ENCODE measurements at regions not wholly inside any gene's neighbourhood (a gene's known extent, or its start where the extent isn't known, plus 50 kb on each side); places are given as distances from the start of the nearest gene placed in this dataset.

- TF ChIP-seq, protein P1, sequence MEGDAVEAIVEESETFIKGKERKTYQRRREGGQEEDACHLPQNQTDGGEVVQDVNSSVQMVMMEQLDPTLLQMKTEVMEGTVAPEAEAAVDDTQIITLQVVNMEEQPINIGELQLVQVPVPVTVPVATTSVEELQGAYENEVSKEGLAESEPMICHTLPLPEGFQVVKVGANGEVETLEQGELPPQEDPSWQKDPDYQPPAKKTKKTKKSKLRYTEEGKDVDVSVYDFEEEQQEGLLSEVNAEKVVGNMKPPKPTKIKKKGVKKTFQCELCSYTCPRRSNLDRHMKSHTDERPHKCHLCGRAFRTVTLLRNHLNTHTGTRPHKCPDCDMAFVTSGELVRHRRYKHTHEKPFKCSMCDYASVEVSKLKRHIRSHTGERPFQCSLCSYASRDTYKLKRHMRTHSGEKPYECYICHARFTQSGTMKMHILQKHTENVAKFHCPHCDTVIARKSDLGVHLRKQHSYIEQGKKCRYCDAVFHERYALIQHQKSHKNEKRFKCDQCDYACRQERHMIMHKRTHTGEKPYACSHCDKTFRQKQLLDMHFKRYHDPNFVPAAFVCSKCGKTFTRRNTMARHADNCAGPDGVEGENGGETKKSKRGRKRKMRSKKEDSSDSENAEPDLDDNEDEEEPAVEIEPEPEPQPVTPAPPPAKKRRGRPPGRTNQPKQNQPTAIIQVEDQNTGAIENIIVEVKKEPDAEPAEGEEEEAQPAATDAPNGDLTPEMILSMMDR (IDR thresholded peaks at IDR 0.05), result no peak
- TF ChIP-seq POLR2AphosphoS5 (IDR thresholded peaks at IDR 0.05), result no peak
These were observed 281.6 kb upstream of the RGS18 start for GRCh38 chr1:191876631-191877030.
